CD1c-positive myeloid dendritic cell (primary cell): ENCODE measurements at regions not wholly inside any gene's neighbourhood (a gene's known extent, or its start where the extent isn't known, plus 50 kb on each side); places are given as distances from the start of the nearest gene placed in this dataset.

Experiments used
- DNase-seq: peaks from one replicate; pipeline ENCODE4 v3.0.0-alpha.2; 2016; ENCODE audit errors: extremely low spot score

DNA sequence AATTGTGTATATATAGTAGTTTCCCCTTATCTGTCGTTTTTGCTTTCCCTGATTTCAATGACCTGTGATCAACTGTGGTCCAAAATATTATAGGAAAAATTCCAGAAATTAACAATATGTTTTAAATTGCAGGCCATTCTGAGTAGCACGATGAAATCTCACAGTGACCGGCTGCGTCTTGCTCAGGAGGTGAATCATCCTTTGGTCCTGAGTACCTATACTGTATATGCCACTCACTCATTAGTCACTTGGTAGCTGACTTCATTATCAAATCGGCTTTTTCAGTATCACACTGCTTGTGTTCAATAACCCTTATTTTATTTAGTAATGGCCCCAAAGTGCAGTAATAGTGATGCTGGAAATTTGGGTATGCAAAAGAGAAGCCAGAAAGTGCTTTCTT lies 728.3 kb upstream of the EYS start:
- DNase-seq, result no peak

GRCh38 chr6:66429210-66429609 lies 722.2 kb upstream of the EYS start:
- no peak for DNase-seq

DNA sequence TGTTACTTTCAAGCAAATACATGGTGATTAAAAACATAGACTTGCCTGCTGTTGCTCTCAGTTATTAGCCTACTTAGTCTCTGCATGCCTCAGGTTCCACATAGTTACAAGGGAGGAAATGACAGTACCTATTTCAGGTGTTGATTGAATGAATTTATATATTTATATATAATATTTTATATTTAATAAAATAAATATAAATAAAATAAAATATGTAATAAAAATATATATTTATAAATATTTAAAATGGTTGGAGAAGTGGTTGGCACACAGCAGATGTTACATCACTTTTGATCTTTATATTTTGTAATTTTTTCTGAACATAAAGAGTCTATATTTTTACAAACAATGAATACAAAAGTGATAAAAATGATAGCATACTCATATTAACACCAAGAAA lies 716.0 kb upstream of the EYS start:
- no peak for DNase-seq

GRCh38 chr6:66421570-66421969 lies 714.5 kb upstream of the EYS start:
- no peak for DNase-seq

- no peak for DNase-seq
These were observed 711.9 kb upstream of the EYS start for GRCh38 chr6:66418906-66419305.

- DNase-seq, result no peak
These were observed 696.9 kb upstream of the EYS start for GRCh38 chr6:66403966-66404365.

- no peak for DNase-seq
These were observed 695.8 kb upstream of the EYS start for GRCh38 chr6:66402873-66403272.

DNA sequence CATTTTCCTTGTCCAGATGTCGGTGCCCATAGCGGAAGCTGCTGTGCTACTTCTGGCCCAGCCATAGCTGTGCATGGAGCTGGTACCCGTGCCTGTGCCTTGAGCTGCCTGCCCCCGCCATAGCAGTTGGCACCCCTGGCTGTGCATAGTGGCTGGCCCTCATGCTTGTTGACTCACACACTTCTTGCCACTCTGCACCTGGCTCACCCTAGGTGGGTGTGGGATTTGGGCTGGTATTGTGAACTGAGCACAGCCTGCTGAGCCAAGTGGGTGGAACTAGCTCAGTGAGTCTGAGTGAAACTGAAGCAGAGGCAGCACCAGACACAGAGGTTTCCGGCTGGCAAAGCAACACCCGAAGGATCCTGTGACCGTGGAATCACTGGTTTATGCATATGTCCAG lies 689.5 kb upstream of the EYS start:
- DNase-seq, result no peak

GRCh38 chr6:66396145-66396544 lies 689.1 kb upstream of the EYS start:
- no peak for DNase-seq

DNA sequence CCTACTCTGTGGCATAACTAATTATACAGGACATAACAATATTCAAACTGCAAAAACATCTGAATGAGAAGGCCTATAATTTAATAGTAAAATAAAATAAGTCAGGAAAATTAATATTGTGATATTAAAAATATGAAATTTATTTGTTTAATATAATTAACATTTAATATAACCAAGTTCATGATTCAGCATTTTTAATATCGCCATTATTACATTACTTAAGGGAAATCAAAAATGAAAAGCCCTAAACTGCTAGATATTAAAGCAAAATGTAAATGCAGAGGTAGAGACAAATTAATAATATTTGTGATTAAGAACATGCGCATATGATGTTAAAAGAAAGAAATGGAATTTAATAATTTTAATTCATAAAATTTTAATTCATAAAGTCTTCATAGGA lies 683.4 kb upstream of the EYS start:
- DNase-seq, result no peak

GRCh38 chr6:66376001-66376400 lies 669.0 kb upstream of the EYS start:
- DNase-seq, result no peak

DNA sequence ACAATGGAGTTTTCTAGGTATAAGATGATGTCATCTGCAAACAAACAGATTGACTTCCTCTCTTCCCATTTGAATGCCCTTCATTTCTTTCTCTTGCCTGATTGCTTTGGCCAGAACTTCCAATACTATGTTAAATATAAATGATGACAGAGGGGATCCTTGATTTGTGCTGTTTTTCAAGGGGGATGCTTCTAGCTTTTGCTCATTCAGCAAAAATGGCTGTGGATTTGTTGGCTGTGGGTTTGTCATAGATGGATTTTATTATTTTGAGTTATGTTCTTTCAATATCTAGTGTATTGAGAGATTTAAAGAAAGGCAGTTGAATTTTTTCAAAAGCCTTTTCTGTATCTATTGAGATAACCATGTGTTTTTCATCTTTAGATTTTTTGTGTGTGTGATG lies 662.4 kb upstream of the EYS start:
- no peak for DNase-seq

DNA sequence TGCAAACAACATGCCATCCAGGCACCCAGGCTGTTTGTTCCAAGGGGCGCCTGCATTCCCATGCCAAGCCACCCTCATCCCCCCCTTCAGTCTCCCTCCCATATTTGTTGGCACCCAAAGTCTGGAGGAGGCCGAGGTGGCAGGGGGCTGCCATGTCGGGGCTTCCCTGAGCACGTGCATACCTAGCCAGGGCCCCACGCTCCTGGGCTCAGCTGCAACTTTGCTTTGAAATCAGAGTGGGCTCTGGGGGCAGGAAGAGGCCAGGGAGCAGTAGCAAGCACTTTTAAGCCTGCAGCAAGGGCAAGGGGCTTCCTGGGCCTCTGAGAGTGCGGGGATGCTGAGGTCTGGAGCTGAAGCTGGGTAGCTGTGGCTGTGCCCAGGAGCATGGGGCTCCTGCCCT lies 655.9 kb upstream of the EYS start:
- DNase-seq, result no peak

DNA sequence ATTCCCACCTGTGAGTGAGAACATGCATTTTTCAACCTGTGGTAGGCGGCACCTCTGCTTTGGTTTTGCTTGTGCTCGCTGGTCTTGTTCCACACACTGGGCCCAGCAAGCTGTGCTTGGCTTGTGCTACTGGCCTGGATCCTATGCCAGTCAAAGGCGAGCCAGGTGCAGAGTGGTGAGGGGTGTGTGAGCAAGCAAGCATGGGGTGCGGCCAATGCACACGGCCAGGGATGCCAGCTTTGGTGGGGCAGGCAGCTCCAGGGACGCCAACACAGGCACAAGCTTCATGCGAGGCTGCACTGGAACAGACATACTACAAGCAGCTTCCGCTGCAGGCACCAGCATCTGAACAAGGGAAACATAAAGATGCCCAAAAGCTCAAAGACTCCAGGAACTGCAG lies 654.9 kb upstream of the EYS start:
- DNase-seq, result no peak

DNA sequence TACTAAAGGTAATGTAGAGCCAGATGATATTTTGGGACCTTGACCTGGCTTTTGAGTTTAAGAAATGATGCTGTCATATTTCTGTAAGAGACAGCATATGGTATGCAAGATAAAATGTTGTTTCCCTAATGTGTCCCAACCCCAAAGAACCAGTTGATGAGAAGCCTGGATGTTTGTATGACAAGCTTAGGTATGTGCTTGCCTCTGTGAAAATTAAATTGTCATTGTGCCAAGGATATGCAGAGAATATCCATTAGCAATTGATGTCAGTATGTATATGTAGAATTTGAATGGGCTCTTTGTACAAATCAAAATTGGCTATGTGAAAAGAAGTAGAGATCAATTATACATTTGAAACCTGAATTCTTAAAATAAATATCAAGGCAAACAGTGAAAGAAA lies 650.8 kb upstream of the EYS start:
- DNase-seq, result no peak

- DNase-seq, result no peak
These were observed 648.4 kb upstream of the EYS start for GRCh38 chr6:66355471-66355870.

GRCh38 chr6:66344796-66345195 lies 637.8 kb upstream of the EYS start:
- DNase-seq, result no peak

- no peak for DNase-seq
These were observed 633.7 kb upstream of the EYS start for GRCh38 chr6:66340736-66341135.

GRCh38 chr6:66336176-66336575 lies 629.1 kb upstream of the EYS start:
- no peak for DNase-seq

GRCh38 chr6:66328200-66328599 lies 621.2 kb upstream of the EYS start:
- DNase-seq, result no peak

GRCh38 chr6:66326228-66326627 lies 619.2 kb upstream of the EYS start:
- DNase-seq, result no peak

GRCh38 chr6:66321017-66321416 lies 614.0 kb upstream of the EYS start:
- no peak for DNase-seq

GRCh38 chr6:66307490-66307889 lies 600.5 kb upstream of the EYS start:
- DNase-seq, result no peak

DNA sequence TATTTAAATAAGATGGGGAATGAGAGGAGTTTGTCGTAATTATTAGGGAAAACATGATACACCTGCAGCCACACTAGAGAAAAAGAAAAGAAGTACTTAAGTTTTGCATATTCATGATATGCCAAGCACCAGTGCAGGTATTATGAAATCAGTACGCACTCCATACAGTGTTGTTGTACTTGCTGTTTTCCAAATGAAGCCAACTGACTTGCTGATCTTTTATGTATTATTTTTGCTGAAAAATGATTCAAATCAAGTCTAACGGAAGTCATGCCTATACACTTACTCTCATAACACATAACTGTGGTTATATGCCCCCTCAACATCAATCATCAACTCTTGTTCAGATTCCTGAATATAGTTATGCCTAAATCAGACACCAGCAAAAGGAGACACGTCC lies 584.9 kb upstream of the EYS start:
- no peak for DNase-seq

DNA sequence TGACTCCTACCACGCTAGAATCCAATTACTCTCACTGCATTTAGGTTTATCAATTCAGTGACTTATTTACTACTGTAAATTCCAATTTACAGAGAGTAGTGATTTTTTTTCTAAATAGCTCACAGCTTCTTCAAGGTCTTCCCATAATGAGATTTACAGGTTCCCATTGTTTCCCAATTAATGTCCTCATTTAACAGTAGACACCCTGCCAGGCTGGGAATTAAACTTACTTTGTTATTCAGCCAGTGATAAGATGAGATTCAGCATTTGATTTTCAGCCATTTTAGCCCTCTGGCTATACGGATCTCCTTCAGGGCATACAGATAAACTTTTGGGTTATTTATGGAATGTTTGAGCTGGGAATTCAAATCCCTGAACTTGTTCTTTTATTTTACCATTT lies 582.9 kb upstream of the EYS start:
- no peak for DNase-seq
